HL-60 (cell line): ENCODE measurements at regions not wholly inside any gene's neighbourhood (a gene's known extent, or its start where the extent isn't known, plus 50 kb on each side); places are given as distances from the start of the nearest gene placed in this dataset.

ENCODE experiments used
- CTCF ChIP-seq: IDR thresholded peaks from one replicate; pipeline ENCODE4 v1.5.1; 2011; ENCODE audit warnings: low read length, control low read depth, inconsistent platforms; ENCODE audit not compliant: insufficient read depth
- GABPA ChIP-seq: IDR thresholded peaks from 2 replicates; pipeline ENCODE4 v1.6.1; 2012; ENCODE audit warnings: low read depth
- POLR2AphosphoS5 ChIP-seq: IDR thresholded peaks from 2 replicates; pipeline ENCODE4 v1.6.1; 2012; ENCODE audit warnings: low read depth
- SPI1 ChIP-seq: IDR thresholded peaks from 2 replicates; pipeline ENCODE4 v1.6.1; 2012; ENCODE audit warnings: low read depth, mild to moderate bottlenecking, borderline replicate concordance
- TF ChIP-seq, protein P1 (sequence below): IDR thresholded peaks from 2 replicates; pipeline ENCODE4 v1.6.1; 2012; ENCODE audit warnings: low read depth; ENCODE audit not compliant: insufficient replicate concordance

- no peak for TF ChIP-seq CTCF
- TF ChIP-seq POLR2AphosphoS5, result no peak
- no peak for TF ChIP-seq GABPA
- TF ChIP-seq, protein P1, sequence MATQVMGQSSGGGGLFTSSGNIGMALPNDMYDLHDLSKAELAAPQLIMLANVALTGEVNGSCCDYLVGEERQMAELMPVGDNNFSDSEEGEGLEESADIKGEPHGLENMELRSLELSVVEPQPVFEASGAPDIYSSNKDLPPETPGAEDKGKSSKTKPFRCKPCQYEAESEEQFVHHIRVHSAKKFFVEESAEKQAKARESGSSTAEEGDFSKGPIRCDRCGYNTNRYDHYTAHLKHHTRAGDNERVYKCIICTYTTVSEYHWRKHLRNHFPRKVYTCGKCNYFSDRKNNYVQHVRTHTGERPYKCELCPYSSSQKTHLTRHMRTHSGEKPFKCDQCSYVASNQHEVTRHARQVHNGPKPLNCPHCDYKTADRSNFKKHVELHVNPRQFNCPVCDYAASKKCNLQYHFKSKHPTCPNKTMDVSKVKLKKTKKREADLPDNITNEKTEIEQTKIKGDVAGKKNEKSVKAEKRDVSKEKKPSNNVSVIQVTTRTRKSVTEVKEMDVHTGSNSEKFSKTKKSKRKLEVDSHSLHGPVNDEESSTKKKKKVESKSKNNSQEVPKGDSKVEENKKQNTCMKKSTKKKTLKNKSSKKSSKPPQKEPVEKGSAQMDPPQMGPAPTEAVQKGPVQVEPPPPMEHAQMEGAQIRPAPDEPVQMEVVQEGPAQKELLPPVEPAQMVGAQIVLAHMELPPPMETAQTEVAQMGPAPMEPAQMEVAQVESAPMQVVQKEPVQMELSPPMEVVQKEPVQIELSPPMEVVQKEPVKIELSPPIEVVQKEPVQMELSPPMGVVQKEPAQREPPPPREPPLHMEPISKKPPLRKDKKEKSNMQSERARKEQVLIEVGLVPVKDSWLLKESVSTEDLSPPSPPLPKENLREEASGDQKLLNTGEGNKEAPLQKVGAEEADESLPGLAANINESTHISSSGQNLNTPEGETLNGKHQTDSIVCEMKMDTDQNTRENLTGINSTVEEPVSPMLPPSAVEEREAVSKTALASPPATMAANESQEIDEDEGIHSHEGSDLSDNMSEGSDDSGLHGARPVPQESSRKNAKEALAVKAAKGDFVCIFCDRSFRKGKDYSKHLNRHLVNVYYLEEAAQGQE, result no peak
- TF ChIP-seq SPI1, result no peak
Observed at GRCh38 chr16:86878236-86879080, 300.1 kb downstream of the FOXL1 start.
